ENCODE measurements at regions not wholly inside any gene's neighbourhood (a gene's known extent, or its start where the extent isn't known, plus 50 kb on each side); places are given as distances from the start of the nearest gene placed in this dataset.
"Not testable (repeated sequence)": the region's sequence is repeated elsewhere in the genome, so short reads cannot be mapped to it uniquely, and the experiment has no call there.

- TF ChIP-seq CTCF (conservative IDR thresholded peaks at IDR 0.05; ENCODE audit: low read length) = no peak
- no peak for DNase-seq (ENCODE audit: low read depth)
- H3K4me3 ChIP-seq (ENCODE audit: low read length) = no peak overlapping the region
Observed at GRCh38 chr20:25860531-25861150, 164.0 kb upstream of the ZNF337 start.

- TF ChIP-seq CTCF (conservative IDR thresholded peaks at IDR 0.05; ENCODE audit: low read length) = no peak
- peak; percentile 43 for DNase-seq (ENCODE audit: low read depth)
- H3K4me3 ChIP-seq (ENCODE audit: low read length) = peak overlapping the region; percentile 7; the same call in 1 of the 2 replicates
Observed at GRCh38 chr20:25859649-25860530, 163.2 kb upstream of the ZNF337 start.

- DNase-seq (ENCODE audit: low read depth) = no peak
- no peak for TF ChIP-seq CTCF (conservative IDR thresholded peaks at IDR 0.05; ENCODE audit: low read length)
- H3K4me3 ChIP-seq (ENCODE audit: low read length) = peak overlapping the region; percentile 39
Observed at GRCh38 chr20:25858495-25859425, 162.1 kb upstream of the ZNF337 start.

- not testable (repeated sequence) for DNase-seq (ENCODE audit: low read depth)
Observed at GRCh38 chr20:25857091-25857788, 160.6 kb upstream of the ZNF337 start.

GRCh38 chr20:25856256-25856884 is 159.7 kb upstream of the ZNF337 start:
- no peak for DNase-seq (ENCODE audit: low read depth)
- no peak overlapping the region for H3K4me3 ChIP-seq (ENCODE audit: low read length)
- TF ChIP-seq CTCF (conservative IDR thresholded peaks at IDR 0.05; ENCODE audit: low read length) = no peak

More at GRCh38 chr20:25857091-25857788, 160.6 kb upstream of the ZNF337 start:
- not testable (repeated sequence) for H3K4me3 ChIP-seq (ENCODE audit: low read length)

- not testable (repeated sequence) for H3K4me3 ChIP-seq (ENCODE audit: low read length); DNase-seq (ENCODE audit: low read depth)
Observed at GRCh38 chr20:25855451-25856156, 159.0 kb upstream of the ZNF337 start.

- DNase-seq (ENCODE audit: low read depth); H3K4me3 ChIP-seq (ENCODE audit: low read length): not testable (repeated sequence)
Observed at GRCh38 chr20:25854666-25855065, 158.0 kb upstream of the ZNF337 start.

GRCh38 chr20:25853718-25854388 is 157.2 kb upstream of the ZNF337 start:
- peak; percentile 75 for DNase-seq (ENCODE audit: low read depth)
- H3K4me3 ChIP-seq (ENCODE audit: low read length) = peak overlapping the region; percentile 74

- peak overlapping the region; percentile 74 for H3K4me3 ChIP-seq (ENCODE audit: low read length)
- DNase-seq (ENCODE audit: low read depth) = not testable (repeated sequence)
Observed at GRCh38 chr20:25852968-25853717, 156.5 kb upstream of the ZNF337 start.

- H3K4me3 ChIP-seq (ENCODE audit: low read length); DNase-seq (ENCODE audit: low read depth): not testable (repeated sequence)
Observed at GRCh38 chr20:25850133-25850532, 153.5 kb upstream of the ZNF337 start.
